Upper lobe of left lung (tissue), 4 donors: ENCODE measurements at regions not wholly inside any gene's neighbourhood (a gene's known extent, or its start where the extent isn't known, plus 50 kb on each side); places are given as distances from the start of the nearest gene placed in this dataset.

Experiments
- CTCF ChIP-seq, 6 experiments: fragments of 450-650 bp in 4 of 6; fragments of 200-600 bp in 2 of 6; sonication (generic) in 2 of 6; IDR thresholded peaks; one replicate each; pipeline ENCODE4 v1.5.1; 2016 to 2019; ENCODE audit warnings: antibody characterized with exemption in 6 of 6
- POLR2A ChIP-seq, 4 donors: fragments of 450-650 bp; IDR thresholded peaks; one replicate each; pipeline ENCODE4 v1.5.1; 2016 to 2017; ENCODE audit warnings: antibody characterized with exemption in 4 of 4, mild to moderate bottlenecking in 2 of 4

- TF ChIP-seq CTCF (IDR thresholded peaks at IDR 0.05) = no peak
- TF ChIP-seq POLR2A (IDR thresholded peaks at IDR 0.05) = no peak
Observed at GRCh38 chr7:51374936-51375335, 58.3 kb upstream of the COBL start.
